ENCODE measurements at regions not wholly inside any gene's neighbourhood (a gene's known extent, or its start where the extent isn't known, plus 50 kb on each side); places are given as distances from the start of the nearest gene placed in this dataset.

- Mint-ChIP-seq H3K4me3 (no peak overlapping the region), H3K4me1 (no peaks in the 10 kb centered on the region), H3K9me3 (peaks cover 0 to under 1% of the 10 kb centered on the region in 2 donors), H3K27me3 (ENCODE audit: low read depth in 2 of 2) (peaks cover 0 to 5% of the 10 kb centered on the region in 2 donors), H3K36me3 (no peaks in the 10 kb centered on the region), H3K27ac (no peak overlapping the region)
- H3K9me3 ChIP-seq (ENCODE audit: control insufficient read depth, insufficient read depth, low read length), result no peaks in the 10 kb centered on the region
- 90% methylated on average over 25 of the region's 25 CpGs for WGBS (ENCODE audit: insufficient coverage)
- H3K27me3 ChIP-seq (ENCODE audit: control insufficient read depth, insufficient read depth, low read length), result no peaks in the 10 kb centered on the region
- no peak for TF ChIP-seq CTCF (IDR thresholded peaks at IDR 0.05)
- DNase-seq, result no peak
- no peaks in the 10 kb centered on the region for H3K4me1 ChIP-seq (ENCODE audit: control insufficient read depth, insufficient read depth, low read length)
- intact Hi-C loops (cut with micrococcal nuclease), result no loop called here
- ATAC-seq, result no peak
- no peak overlapping the region for H3K4me3 ChIP-seq (ENCODE audit: low read length)
- H3K36me3 ChIP-seq (ENCODE audit: control insufficient read depth, insufficient read depth, low read length), result no peaks in the 10 kb centered on the region
- no peak overlapping the region for H3K27ac ChIP-seq (ENCODE audit: low read length)
Measured at GRCh38 chr14:104283197-104284106, 145.1 kb downstream of the KIF26A start.

GRCh38 chr14:104284107-104284592 is 145.8 kb downstream of the KIF26A start:
- ATAC-seq (no peak), DNase-seq (no peak)
- Histone ChIP-seq H3K4me1 (ENCODE audit: control insufficient read depth, insufficient read depth, low read length) (no peaks in the 10 kb centered on the region), H3K27ac (ENCODE audit: low read length) (no peak overlapping the region), H3K4me3 (ENCODE audit: low read length) (no peak overlapping the region), H3K9me3 (ENCODE audit: control insufficient read depth, insufficient read depth, low read length) (no peaks in the 10 kb centered on the region), H3K36me3 (ENCODE audit: control insufficient read depth, insufficient read depth, low read length) (no peaks in the 10 kb centered on the region), H3K27me3 (ENCODE audit: control insufficient read depth, insufficient read depth, low read length) (no peaks in the 10 kb centered on the region)
- no peak overlapping the region for H3K27ac Mint-ChIP-seq
- WGBS (ENCODE audit: insufficient coverage), result 80% methylated on average over 9 of the region's 9 CpGs
- H3K9me3 Mint-ChIP-seq, result peaks cover 0 to 4% of the 10 kb centered on the region in 2 donors
- H3K4me1 Mint-ChIP-seq, result no peaks in the 10 kb centered on the region
- TF ChIP-seq CTCF (IDR thresholded peaks at IDR 0.05), result no peak
- no peak overlapping the region for H3K4me3 Mint-ChIP-seq
- intact Hi-C loops (cut with micrococcal nuclease), result no loop called here
- H3K36me3 Mint-ChIP-seq, result no peaks in the 10 kb centered on the region
- no peaks in the 10 kb centered on the region for H3K27me3 Mint-ChIP-seq (ENCODE audit: low read depth in 2 of 2)

- WGBS (ENCODE audit: insufficient coverage), result 80% methylated on average over 29 of the region's 29 CpGs
- Mint-ChIP-seq H3K4me3 (no peak overlapping the region), H3K9me3 (peaks cover 0 to 4% of the 10 kb centered on the region in 2 donors), H3K4me1 (no peaks in the 10 kb centered on the region), H3K27me3 (ENCODE audit: low read depth in 2 of 2) (no peaks in the 10 kb centered on the region), H3K36me3 (no peaks in the 10 kb centered on the region), H3K27ac (no peak overlapping the region)
- H3K9me3 ChIP-seq (ENCODE audit: control insufficient read depth, insufficient read depth, low read length), result no peaks in the 10 kb centered on the region
- DNase-seq (no peak), ATAC-seq (no peak)
- TF ChIP-seq CTCF (IDR thresholded peaks at IDR 0.05), result no peak
- no peaks in the 10 kb centered on the region for H3K36me3 ChIP-seq (ENCODE audit: control insufficient read depth, insufficient read depth, low read length)
- no peaks in the 10 kb centered on the region for H3K27me3 ChIP-seq (ENCODE audit: control insufficient read depth, insufficient read depth, low read length)
- H3K4me3 ChIP-seq (ENCODE audit: low read length), result no peak overlapping the region
- intact Hi-C loops (cut with micrococcal nuclease), result no loop called here
- H3K27ac ChIP-seq (ENCODE audit: low read length), result no peak overlapping the region
- H3K4me1 ChIP-seq (ENCODE audit: control insufficient read depth, insufficient read depth, low read length), result no peaks in the 10 kb centered on the region
Measured at GRCh38 chr14:104284636-104285507, 146.5 kb downstream of the KIF26A start.
